GM12878 (cell line): ENCODE measurements at regions not wholly inside any gene's neighbourhood (a gene's known extent, or its start where the extent isn't known, plus 50 kb on each side); places are given as distances from the start of the nearest gene placed in this dataset.
"Not testable (repeated sequence)": the region's sequence is repeated elsewhere in the genome, so short reads cannot be mapped to it uniquely, and the experiment has no call there.

ENCODE experiments used
- ATAC-seq: fragments of 200-7000 bp; cut with Tn5 transposase; 3 replicates; pipeline ENCODE4 v1.9.1; 2020; ENCODE audit warnings: mild to moderate bottlenecking, moderate library complexity
- BruUV-seq: library from RNA; stranded (reverse); fragments of 400-500 nt; replicated peaks from 2 replicates; lab custom pipeline; 2021; lab: Mats Ljungman, UMichigan
- CTCF ChIA-PET: fragments of 300-600 bp; sonication (Branson Sonifier 250); formaldehyde crosslinking; extraction: SDS; loops from one replicate; lab custom pipeline; 2021; ENCODE audit warnings: inconsistent platforms; lab: Yijun Ruan, JAX
- POLR2A ChIA-PET: fragments of 350-600 bp; formaldehyde crosslinking; extraction: SDS; loops from one replicate; lab custom pipeline; 2021; ENCODE audit warnings: inconsistent platforms; lab: Charles Lee
- RAD21 ChIA-PET: fragments of 300-600 bp; sonication (Branson Sonifier 250); formaldehyde crosslinking; loops from one replicate; lab custom pipeline; 2023; ENCODE audit warnings: antibody characterized with exemption; ENCODE audit not compliant: unreplicated experiment; lab: Charles Lee
- SMC1A ChIA-PET: fragments of 300-600 bp; sonication (Branson Sonifier 250); formaldehyde crosslinking; loops from one replicate; lab custom pipeline; 2023; ENCODE audit not compliant: unreplicated experiment, uncharacterized antibody; lab: Charles Lee
- DNase-seq: peaks from one replicate; pipeline ENCODE4 v3.0.0-alpha.2; 2011; ENCODE audit warnings: low read depth, low spot score
- FAIRE-seq: peaks from 3 replicates; lab custom pipeline; 2011; peaks lifted over from hg19 to GRCh38; lab: Jason Lieb, UNC
- H2AFZ ChIP-seq: 2 replicates; pipeline ENCODE4 v1.6.0; 2011; ENCODE audit warnings: low read depth, low read length, control low read depth; ENCODE audit not compliant: control insufficient read depth
- H3K27ac ChIP-seq: 2 replicates; pipeline ENCODE4 v1.5.1; 2011; ENCODE audit warnings: control low read depth; ENCODE audit not compliant: control insufficient read depth, insufficient read depth
- H3K27me3 ChIP-seq, 2 experiments: replicated peaks in 1 of 2; 2 replicates each; pipeline versions ENCODE4 v1.6.0 to v1.6.1; 2011; ENCODE audit warnings: low read length in 1 of 2; ENCODE audit not compliant: control insufficient read depth in 2 of 2, insufficient read depth in 2 of 2
- H3K36me3 ChIP-seq, 2 experiments: 2 replicates each; pipeline ENCODE4 v1.5.1; 2011; ENCODE audit warnings: low read length in 1 of 2; ENCODE audit not compliant: control insufficient read depth in 2 of 2, insufficient read depth in 2 of 2
- H3K4me1 ChIP-seq: 2 replicates; pipeline ENCODE4 v1.6.1; 2011; ENCODE audit warnings: mild to moderate bottlenecking, low read length, moderate library complexity, mixed read lengths; ENCODE audit not compliant: control insufficient read depth, insufficient read depth
- H3K4me2 ChIP-seq: 2 replicates; pipeline ENCODE4 v1.6.0; 2011; ENCODE audit warnings: control low read depth; ENCODE audit not compliant: control insufficient read depth, insufficient read depth
- H3K4me3 ChIP-seq: fragments of 200-600 bp; sonication (generic); 2 replicates; pipeline ENCODE4 v1.5.1; 2016
- H3K79me2 ChIP-seq: 2 replicates; pipeline ENCODE4 v1.6.0; 2011; ENCODE audit warnings: low read length; ENCODE audit not compliant: control insufficient read depth, insufficient read depth
- H3K9ac ChIP-seq: 2 replicates; pipeline ENCODE4 v1.8.0; 2011; ENCODE audit warnings: low read length, control low read depth, mixed read lengths; ENCODE audit not compliant: control insufficient read depth, insufficient read depth
- H3K9me3 ChIP-seq: replicated peaks from 3 replicates; pipeline ENCODE4 v1.5.1; 2011; ENCODE audit warnings: mild to moderate bottlenecking, low read length; ENCODE audit not compliant: control insufficient read depth, insufficient read depth
- H4K20me1 ChIP-seq: 2 replicates; pipeline ENCODE4 v1.6.0; 2011; ENCODE audit not compliant: control insufficient read depth, insufficient read depth
- EP300 ChIP-seq, 2 experiments: fragments of 150-350 bp in 1 of 2; IDR thresholded peaks; 2 replicates each; pipeline ENCODE4 v1.6.1; 2011 to 2012; ENCODE audit warnings: low read depth in 2 of 2, low read length in 2 of 2, borderline replicate concordance in 1 of 2, improper control_type of control experiment in 1 of 2, inconsistent platforms in 1 of 2; ENCODE audit not compliant: control insufficient read depth in 1 of 2
- IKZF2 ChIP-seq, 2 experiments: fragments of 450-650 bp; IDR thresholded peaks; 2 replicates each; pipeline ENCODE4 v1.6.1; 2017; ENCODE audit warnings: mild to moderate bottlenecking in 2 of 2, moderate library complexity in 2 of 2
- RFX5 ChIP-seq: IDR thresholded peaks from 2 replicates; pipeline ENCODE4 v1.6.1; 2011; ENCODE audit warnings: low read depth, low read length, improper control_type of control experiment
- RUNX3 ChIP-seq: IDR thresholded peaks from 2 replicates; pipeline ENCODE4 v1.6.1; 2012; ENCODE audit warnings: low read length, inconsistent platforms
- ZNF24 ChIP-seq: fragments of 450-650 bp; IDR thresholded peaks from 2 replicates; pipeline ENCODE4 v1.6.1; 2017; ENCODE audit warnings: antibody characterized with exemption, mild to moderate bottlenecking
- whole genome bisulfite sequencing: methylation state at CpG from one replicate; pipeline ENCODE4 v1.1.6; 2016; ENCODE audit warnings: low lambda C conversion rate; ENCODE audit not compliant: insufficient replicate concordance, insufficient coverage; ENCODE audit errors: missing lambda C conversion rate; 5-methylcytosine and 5-hydroxymethylcytosine counted together
- in situ Hi-C: fragments of 300-500 bp; cut with MboI; formaldehyde crosslinking; loops from 9 replicates; pipeline ENCODE4 v1.14.3; 2018; ENCODE audit warnings: mixed read lengths
- intact Hi-C: fragments of 100-400 bp; cut with micrococcal nuclease; formaldehyde crosslinking; loops from one replicate; pipeline ENCODE4 v1.14.2; 2022; ENCODE audit not compliant: unreplicated experiment
- TF ChIP-seq, protein P1 (sequence below): fragments of 450-650 bp; formaldehyde crosslinking; IDR thresholded peaks from 2 replicates; pipeline ENCODE4 v1.4.0; 2022; ENCODE audit warnings: mild to moderate bottlenecking, moderate library complexity

DNA sequence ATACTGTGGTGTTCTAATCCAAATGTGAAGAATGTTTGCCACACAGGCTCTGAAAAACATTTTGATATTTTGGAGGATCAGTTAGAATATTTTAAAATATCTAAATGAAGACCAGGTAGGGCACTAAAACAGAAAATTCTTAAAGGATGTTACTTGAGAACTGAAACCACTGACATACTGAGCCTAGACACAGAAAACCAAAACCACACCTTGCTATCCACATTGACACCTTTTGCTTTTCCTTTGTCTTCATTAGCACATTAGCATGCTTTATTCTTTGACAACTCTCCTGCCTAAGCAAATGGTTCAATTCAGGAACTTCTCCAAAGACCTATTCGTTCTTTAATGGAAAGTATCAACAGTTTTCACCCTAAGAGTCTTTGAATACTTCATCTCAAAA, 835.9 kb upstream of the GRM7 start:
- no peak overlapping the region for H3K9ac ChIP-seq
- no peaks in the 10 kb centered on the region for H3K79me2 ChIP-seq
- SMC1A ChIA-PET = interaction anchor here (0.6 kb wide), 1 partner anchor 43 kb away, joined by 3 read pairs; no protein-coding TSS in a partner anchor
- BruUV-seq = no TSS peak
- FAIRE-seq = no peak
- CTCF ChIA-PET = no interaction called here
- no peaks in the 10 kb centered on the region for H3K27me3 ChIP-seq
- DNase-seq = peak; percentile 5
- no peaks in the 10 kb centered on the region; the same call in 2 of the 3 replicates for H3K9me3 ChIP-seq
- H3K4me2 ChIP-seq = no peak overlapping the region
- WGBS = 0% methylated on average over 1 of the region's 1 CpG
- H2AFZ ChIP-seq = no peak overlapping the region
- no peaks in the 10 kb centered on the region for H3K36me3 ChIP-seq
- no peak overlapping the region for H3K4me3 ChIP-seq
- RAD21 ChIA-PET = no interaction called here
- in situ Hi-C loops = no loop called here
- POLR2A ChIA-PET = no interaction called here
- ATAC-seq = peak; percentile 61
- intact Hi-C loops = no loop called here
- TF ChIP-seq, protein P1, sequence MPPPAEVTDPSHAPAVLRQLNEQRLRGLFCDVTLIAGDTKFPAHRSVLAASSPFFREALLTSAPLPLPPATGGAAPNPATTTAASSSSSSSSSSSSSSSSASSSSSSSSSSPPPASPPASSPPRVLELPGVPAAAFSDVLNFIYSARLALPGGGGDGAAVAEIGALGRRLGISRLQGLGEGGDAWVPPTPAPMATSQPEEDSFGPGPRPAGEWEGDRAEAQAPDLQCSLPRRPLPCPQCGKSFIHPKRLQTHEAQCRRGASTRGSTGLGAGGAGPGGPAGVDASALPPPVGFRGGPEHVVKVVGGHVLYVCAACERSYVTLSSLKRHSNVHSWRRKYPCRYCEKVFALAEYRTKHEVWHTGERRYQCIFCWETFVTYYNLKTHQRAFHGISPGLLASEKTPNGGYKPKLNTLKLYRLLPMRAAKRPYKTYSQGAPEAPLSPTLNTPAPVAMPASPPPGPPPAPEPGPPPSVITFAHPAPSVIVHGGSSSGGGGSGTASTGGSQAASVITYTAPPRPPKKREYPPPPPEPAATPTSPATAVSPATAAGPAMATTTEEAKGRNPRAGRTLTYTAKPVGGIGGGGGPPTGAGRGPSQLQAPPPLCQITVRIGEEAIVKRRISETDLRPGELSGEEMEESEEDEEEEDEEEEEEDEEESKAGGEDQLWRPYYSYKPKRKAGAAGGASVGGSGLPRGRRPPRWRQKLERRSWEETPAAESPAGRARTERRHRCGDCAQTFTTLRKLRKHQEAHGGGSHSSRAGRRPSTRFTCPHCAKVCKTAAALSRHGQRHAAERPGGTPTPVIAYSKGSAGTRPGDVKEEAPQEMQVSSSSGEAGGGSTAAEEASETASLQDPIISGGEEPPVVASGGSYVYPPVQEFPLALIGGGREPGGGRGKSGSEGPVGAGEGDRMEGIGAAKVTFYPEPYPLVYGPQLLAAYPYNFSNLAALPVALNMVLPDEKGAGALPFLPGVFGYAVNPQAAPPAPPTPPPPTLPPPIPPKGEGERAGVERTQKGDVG = no peak
- TF ChIP-seq EP300 (IDR thresholded peaks at IDR 0.05; ENCODE audit: borderline replicate concordance in 1 of 2, control insufficient read depth in 1 of 2, low read depth in 2 of 2, low read length in 2 of 2) (0 out of 4 replicates have a peak, but pooled peaks of 1 of the 2 experiments have one; percentile 18), RFX5 (no peak), ZNF24 (peak; percentile 48; the same call in 1 of the 2 replicates), IKZF2 (IDR thresholded peaks at IDR 0.05) (peak; percentile 24 to 25; a peak in 2 of 4 replicates), RUNX3 (peak; percentile 37)
- TF ChIP-seq, all 136 proteins: peak for 4
- Histone ChIP-seq H3K4me1 (no peaks in the 10 kb centered on the region), H3K27ac (no peak overlapping the region), H4K20me1 (no peaks in the 10 kb centered on the region)

DNA sequence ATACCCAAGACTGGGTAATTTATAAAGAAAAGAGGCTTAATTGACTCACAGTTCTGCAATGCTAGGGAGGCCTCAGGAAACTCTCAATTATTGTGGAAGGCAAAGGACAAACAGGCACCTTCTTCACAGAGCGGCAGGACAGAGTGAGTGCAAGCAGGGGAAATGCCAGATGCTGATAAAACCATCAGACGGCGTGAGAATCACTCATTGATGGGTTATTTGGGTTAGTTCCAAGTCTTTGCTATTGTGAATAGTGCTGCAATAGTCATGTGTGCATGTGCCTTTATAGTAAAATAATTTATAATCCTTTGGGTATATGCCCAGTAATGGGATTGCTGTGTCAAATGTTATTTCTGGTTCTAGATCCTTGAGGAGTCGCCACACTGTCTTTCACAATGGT, 830.3 kb upstream of the GRM7 start:
- POLR2A ChIA-PET = not testable (repeated sequence)

More for the DNA sequence above, 830.3 kb upstream of the GRM7 start:
- ATAC-seq, H3K4me2 ChIP-seq, H3K79me2 ChIP-seq, in situ Hi-C loops, H3K4me3 ChIP-seq, H3K9me3 ChIP-seq, H3K4me1 ChIP-seq, BruUV-seq, H4K20me1 ChIP-seq, H3K27me3 ChIP-seq, CTCF ChIA-PET, H3K27ac ChIP-seq, H2AFZ ChIP-seq, FAIRE-seq, RAD21 ChIA-PET, SMC1A ChIA-PET, intact Hi-C loops, H3K36me3 ChIP-seq, DNase-seq, H3K9ac ChIP-seq: not testable (repeated sequence)
- 32% methylated on average over 4 of the region's 4 CpGs for WGBS
